NCI-H69 (cell line): ENCODE measurements at regions not wholly inside any gene's neighbourhood (a gene's known extent, or its start where the extent isn't known, plus 50 kb on each side); places are given as distances from the start of the nearest gene placed in this dataset.
"Not testable (repeated sequence)": the region's sequence is repeated elsewhere in the genome, so short reads cannot be mapped to it uniquely, and the experiment has no call there.

ENCODE experiments used
- DNase-seq: peaks from one replicate; lab custom pipeline; 2025; lab: John Stamatoyannopoulos, UW

GRCh38 chr15:38128341-38128781, 124.3 kb upstream of the SPRED1 start:
- no peak for DNase-seq

- no peak for DNase-seq
Observed at GRCh38 chr15:38128921-38129320, 123.7 kb upstream of the SPRED1 start.

GRCh38 chr15:38129531-38130204, 123.0 kb upstream of the SPRED1 start:
- no peak for DNase-seq

- DNase-seq = no peak
Observed at GRCh38 chr15:38130205-38130567, 122.5 kb upstream of the SPRED1 start.

- DNase-seq = no peak
Observed at GRCh38 chr15:38130740-38131498, 121.7 kb upstream of the SPRED1 start.

- DNase-seq = no peak
Observed at GRCh38 chr15:38134252-38134651, 118.4 kb upstream of the SPRED1 start.

- DNase-seq = not testable (repeated sequence)
Observed at GRCh38 chr15:38142195-38142594, 110.4 kb upstream of the SPRED1 start.

- no peak for DNase-seq
Observed at GRCh38 chr15:38144921-38145320, 107.7 kb upstream of the SPRED1 start.

GRCh38 chr15:38145651-38146111, 107.0 kb upstream of the SPRED1 start:
- DNase-seq = peak; percentile 5

- no peak for DNase-seq
Observed at GRCh38 chr15:38147246-38147645, 105.4 kb upstream of the SPRED1 start.

- no peak for DNase-seq
Observed at GRCh38 chr15:38148471-38148870, 104.2 kb upstream of the SPRED1 start.

- DNase-seq = no peak
Observed at GRCh38 chr15:38149315-38149714, 103.3 kb upstream of the SPRED1 start.

GRCh38 chr15:38150148-38150547, 102.5 kb upstream of the SPRED1 start:
- DNase-seq = no peak

GRCh38 chr15:38150794-38151193, 101.8 kb upstream of the SPRED1 start:
- no peak for DNase-seq

GRCh38 chr15:38153781-38154180, 98.9 kb upstream of the SPRED1 start:
- no peak for DNase-seq

GRCh38 chr15:38154255-38154654, 98.4 kb upstream of the SPRED1 start:
- DNase-seq = no peak

- no peak for DNase-seq
Observed at GRCh38 chr15:38154837-38155236, 97.8 kb upstream of the SPRED1 start.

GRCh38 chr15:38163658-38164057, 89.0 kb upstream of the SPRED1 start:
- peak; percentile 17 for DNase-seq

GRCh38 chr15:38164061-38164460, 88.6 kb upstream of the SPRED1 start:
- DNase-seq = no peak

- DNase-seq = no peak
Observed at GRCh38 chr15:38164507-38164906, 88.1 kb upstream of the SPRED1 start.

GRCh38 chr15:38168467-38169070, 84.1 kb upstream of the SPRED1 start:
- no peak for DNase-seq

GRCh38 chr15:38171973-38172372, 80.7 kb upstream of the SPRED1 start:
- no peak for DNase-seq

- DNase-seq = no peak
Observed at GRCh38 chr15:38174691-38175090, 77.9 kb upstream of the SPRED1 start.
